HG02840 (cell line): ENCODE measurements at regions not wholly inside any gene's neighbourhood (a gene's known extent, or its start where the extent isn't known, plus 50 kb on each side); places are given as distances from the start of the nearest gene placed in this dataset.

Experiments
- ATAC-seq: cut with Tn5 transposase; IDR thresholded peaks from one replicate; pipeline ENCODE4 v1.9.1; 2021; ENCODE audit warnings: mild to moderate bottlenecking, moderate library complexity, moderate number of reproducible peaks; ENCODE audit not compliant: unreplicated experiment, low FRiP score

DNA sequence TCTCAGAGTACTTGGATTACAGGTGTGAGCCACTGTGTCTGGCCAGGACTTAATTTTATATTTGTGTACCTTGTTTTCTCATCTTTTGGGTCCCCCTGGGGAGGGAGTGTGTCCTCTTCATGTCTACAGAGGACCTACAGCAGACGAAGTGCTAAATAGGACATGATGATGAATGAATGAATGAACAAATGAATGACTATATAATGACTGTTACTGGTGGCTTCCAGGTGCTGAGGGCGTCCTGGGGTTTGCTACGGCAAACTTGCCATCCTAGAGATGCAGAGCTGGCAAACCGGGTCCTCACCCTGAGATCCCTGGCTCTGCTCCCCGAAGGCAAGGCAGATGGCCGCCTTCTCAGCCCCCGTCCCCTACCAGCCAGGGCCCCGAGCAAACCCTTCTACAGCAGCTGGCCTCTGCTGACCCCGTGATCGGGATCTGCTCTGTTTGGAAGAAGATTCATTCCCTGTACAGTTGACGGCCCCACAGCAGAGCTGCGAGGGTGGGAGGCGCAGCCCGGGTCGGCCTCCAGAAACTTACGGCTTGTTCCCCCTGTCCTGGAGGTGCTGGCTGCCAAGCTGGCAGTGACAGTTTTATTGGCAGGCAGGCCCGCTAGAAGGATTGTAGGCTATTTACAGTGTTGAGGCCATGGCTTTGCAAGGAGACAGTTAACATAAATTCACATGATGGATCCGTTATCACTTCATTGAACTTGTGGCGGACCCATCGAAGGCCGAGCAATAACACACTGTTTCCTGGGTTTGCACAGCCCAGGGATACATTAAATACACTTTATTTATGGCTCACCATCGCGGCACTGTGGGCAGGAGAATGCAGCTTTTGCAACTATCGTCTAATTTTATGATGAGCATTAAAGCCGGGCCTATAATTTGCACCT is 197.7 kb upstream of the GSE1 start:
- ATAC-seq, result no peak

DNA sequence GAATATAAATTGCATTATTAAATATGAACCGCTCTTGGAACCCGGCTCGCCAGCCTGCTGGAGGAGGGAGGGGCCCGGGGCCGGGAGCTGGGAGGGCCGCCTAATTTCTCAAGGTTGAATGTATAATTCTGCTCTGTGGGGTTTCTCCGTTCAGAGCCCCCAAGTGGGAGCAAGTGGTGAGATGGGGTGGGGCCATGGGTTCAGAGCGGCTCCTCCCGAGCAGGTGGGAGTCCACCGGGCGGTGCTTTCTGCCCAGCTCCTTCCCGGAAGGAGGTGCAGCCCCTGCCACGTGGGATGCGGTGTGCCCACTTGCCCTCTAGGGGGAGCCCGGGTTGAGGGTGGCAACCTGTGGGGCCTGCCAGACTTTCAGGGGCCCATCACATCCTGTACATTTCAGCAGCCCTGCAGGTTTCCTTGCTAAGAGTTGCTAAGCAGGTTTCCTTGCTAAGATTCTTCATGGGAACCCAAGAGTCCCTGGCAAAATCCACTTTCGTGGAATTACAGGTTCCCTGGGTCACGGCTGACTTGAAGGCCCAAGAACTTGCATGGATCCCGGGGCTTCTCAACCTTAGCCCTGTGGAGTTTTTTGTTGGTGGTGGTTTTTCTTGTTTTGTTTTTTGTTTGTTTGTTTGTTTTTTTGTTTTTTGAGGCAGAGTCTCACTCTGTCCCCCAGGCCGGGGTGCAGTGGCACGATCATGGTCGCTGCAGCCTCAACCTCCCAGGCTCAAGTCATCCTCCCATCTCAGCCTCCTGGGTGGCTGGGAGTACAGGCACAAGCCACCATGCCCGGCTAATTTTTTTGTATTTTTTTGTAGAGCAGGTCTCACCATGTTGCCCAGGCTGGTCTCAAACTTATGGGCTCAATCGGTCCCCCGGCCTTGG is 196.7 kb upstream of the GSE1 start:
- ATAC-seq, result no peak

DNA sequence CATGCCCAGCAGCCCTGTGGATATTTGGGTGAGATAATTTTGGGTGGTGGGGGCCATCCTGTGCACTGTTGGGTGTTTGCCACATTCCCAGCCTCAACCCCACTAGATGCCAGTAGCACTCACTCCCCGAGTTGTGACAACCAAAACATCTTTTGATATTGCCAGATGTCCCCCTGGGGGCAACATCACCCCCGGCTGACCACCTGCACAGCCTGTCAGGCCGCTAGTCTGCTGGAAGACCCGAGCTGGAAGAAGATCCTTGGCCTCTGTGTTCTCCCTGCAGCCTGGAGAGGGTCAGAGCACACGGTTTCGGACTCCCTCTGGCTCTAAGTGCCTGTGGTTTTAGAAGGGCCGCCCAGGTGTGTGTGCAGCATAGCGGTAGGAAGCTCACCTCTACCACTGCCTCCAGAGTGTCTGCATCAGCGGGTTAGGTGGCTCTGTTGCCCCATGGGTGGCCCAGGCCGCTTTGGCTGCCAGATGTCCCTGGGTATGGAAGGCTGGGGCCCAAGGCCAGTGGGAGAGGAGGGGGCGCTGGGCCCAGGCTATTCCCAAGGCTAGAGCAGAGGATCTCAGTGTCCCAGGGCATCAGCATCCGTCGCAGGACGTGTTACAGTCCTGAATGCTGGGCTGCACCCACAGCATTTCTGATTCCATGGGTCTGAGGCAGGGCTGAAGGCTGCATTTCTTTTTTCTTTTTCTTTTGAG is 195.8 kb upstream of the GSE1 start:
- no peak for ATAC-seq

DNA sequence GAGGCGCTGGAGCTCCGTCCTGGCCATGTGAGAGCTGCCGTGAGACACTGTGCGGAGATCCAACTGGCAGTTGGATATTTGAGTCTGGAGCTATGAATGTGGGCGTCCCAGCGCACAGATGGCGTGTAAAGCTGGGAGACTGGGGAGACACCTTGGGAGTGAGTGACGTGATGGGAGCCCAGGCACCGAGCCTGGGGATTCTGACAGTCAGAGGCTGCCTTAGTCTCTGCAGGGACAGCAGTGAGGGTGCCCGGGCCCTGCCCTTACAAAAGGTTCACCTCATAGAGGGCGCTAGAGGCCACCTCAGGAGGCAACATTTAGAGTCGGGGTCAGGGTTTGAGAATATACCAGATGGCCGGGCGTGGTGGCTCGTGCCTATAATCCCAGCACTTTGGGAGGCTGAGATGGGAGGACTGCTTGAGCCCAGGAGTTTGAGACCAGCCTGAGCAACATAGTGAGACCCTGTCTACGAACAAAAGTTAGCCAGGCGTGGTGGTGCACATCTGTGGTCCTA is 194.1 kb upstream of the GSE1 start:
- no peak for ATAC-seq

DNA sequence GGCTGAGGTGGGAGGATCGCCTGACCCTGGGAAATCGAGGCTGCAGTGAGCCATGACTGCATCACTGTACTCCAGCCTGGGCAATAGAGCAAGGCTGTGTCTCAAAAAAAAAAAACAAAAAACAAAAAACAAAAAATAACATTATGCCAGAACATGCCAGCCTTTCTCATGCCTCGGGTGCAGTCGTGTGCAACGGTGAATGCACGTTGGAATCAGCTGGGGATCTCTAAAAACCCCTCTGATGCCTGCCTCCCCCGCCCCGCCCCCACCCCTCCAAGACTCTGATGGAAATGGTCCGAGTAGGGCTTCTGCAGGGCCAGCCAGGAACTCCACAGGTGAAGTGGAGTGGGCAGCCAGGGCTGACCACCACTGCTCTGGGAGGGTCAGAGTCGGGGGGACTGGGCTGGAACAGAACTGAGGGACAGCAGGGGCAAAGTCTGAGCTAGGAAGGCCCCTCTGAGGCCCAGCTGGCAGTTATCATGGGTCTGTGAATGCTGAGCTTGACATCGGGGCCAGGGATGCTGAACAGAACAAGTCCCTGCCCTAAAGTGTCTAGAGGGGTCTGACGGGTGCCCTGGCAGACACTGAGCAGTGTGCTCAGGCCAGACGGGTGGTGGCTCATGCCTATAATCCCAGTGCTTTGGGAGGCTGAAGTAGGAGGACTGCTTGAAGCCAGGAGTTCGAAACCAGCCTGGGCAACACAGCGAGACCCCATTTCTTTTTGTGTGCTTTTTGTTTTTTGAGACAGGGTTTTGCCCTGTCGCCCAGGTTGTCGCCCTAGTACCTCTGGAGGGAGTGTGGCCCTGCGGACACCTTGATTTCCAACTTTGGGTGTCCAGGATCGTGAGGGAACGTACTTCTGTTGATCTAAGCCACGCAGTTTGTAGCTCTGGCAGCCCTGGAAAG is 193.4 kb upstream of the GSE1 start:
- no peak for ATAC-seq

DNA sequence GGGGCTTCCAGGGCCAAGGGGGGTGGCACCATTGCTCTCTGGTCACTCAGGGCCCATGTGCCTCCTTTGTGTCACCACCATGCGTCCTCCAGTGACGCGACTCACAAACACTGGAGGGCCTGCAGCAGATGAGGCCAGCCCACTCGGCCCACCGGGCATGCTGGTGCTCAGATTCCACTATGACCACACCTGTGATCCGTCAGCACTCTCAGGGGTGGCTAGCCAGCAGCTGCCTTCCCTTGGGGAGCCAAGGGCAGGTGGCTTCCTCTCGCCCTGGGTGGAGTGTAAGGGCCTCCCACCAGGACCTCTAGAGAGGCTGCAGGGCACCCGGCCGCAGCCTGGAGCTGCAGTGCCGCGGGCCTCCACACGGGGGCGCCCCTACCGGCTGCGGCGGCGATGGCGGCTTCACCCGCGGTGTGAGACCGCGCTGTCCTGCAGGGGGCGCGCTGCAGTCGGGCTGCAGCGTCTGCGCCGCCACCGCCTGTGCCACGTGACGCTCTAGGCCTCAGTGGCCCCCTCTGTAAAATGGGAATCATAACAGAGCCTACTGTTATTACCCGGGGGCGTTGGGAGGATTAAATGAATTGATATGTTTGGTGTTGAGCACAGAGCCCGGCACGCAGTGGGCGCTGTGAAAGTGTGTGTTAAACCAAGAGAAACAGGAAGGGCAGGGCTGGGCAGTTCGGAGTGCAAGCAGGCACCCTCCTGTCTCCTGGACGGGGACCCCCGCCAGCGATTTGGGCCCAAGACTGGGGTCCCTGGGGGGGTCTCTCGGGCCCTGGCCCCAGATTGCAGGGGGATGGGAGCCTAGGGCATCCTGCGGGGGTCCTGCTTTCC is 192.4 kb upstream of the GSE1 start:
- ATAC-seq, result no peak

DNA sequence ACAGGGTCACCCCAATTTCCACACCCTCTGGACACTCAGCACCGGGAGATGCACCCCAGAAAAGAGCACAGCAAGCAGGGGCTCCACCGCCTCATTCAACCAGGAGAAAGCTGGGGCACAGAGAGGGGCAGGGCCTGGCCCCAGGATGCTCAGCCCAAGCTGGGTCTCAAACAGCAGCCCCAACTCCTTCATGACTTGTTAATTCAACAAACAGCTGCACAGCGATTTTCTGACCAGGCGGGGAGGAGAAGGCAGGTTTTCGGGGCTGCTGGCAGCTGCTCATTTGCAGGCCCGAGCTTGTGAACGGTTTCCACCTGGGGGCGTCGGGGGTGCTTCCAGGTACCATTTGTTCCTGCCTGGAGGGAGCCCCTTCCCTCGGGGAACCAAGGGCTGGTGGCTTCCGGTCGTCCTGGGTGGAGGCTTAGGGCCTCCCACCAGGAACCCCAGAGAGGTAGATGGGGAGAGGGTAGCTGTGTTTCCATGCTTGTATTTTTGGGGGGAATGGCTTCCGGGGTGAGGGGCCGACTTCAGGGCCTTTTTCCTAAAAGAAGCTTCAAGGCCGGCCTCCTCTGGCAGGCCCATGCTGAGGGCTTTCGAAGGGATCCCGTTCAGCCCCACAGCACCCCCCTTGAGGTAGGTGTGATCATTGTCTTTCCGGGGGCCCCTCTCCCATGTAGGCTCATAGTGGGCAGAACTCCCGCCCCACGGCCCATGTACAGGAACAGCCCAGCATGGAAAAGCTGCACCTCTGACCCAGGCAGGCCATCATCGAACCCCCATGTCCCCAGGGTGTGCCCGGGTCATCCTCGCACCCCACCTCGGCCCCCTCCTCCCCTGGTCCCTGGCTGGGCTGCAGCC is 191.6 kb upstream of the GSE1 start:
- no peak for ATAC-seq

DNA sequence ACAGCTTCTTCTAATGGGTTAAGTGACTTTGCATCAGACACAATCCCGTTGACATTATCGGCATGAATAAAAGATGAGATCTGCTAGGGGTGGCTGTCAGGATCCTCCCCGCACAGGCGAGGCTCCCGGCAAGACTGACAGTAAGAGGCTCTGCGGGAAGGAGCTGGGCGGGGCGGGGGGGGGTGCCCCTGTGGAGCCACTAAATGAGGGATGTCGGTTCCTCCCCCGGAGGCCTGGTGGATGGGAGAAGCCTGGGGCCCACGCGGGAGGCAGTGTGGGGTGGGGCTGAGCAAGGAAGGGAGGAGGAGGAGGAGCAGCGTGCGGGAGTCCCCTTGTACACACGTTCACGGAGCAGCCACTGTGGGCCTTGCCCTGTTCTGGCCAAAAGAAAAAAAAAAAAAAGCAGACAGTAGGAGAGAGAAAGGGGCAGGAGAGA is 190.9 kb upstream of the GSE1 start:
- no peak for ATAC-seq

DNA sequence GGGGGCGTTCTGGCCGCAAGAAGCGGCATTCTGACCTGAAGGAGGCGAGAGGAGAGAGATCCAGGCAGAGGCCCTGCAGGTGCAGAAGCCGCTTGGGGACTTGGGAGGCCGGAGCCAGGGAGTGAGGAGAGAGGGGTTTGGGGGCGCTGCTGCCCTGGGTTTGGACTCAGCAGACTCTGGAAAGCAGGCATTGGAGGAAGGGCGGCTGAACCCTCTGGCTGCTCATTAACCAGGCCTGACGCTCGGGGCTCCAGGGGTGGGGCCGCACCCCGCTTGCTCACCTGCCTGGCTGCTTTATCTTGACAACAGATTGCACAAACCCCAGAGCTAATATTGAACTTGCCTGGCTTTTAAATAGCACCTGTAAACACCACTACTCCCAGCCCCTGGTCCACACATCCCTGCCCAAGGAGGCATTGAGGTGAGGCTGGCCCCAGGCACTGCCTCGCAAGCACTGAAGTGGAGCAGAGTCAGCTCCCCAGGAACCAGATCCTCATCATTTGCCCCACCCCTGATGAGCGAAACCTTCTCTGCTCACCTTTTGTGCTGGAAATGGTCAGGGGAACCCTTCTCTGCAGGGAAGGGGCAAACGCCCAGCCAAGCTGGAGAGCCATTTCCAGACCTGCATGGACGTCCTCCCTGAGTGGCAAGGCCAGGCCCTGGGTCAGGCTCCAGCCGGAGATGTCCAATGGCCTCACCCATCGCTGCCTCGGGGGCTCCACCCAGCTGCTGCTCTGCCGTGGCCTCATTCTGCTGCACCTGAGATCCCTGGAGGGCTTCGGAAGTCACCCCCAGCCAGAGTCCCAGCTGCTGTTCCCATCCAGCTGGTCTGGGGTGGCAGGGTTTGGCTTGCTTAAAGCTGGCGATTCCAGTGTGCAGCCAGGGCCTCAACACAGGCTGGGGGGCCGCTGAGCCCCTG is 190.2 kb upstream of the GSE1 start:
- ATAC-seq, result no peak

DNA sequence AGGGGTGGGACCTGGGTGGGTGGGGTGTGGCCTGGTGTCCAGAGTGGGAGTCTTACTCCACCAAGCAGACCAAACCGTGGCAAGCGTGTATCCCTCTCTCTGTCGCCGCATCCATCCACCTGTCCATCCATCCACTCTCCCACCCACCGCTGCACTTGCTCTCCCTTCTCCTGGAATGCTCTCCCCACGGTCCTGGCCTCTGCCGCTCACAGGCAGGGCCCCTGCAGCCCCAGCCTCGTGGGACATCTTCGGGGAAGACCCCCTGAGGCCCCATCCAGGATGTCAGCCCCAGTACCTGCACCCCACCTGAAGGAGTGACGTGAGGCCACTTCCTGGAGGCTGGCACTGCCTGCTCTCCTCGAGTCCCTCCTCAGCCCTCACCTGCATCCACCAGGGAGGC is 189.5 kb upstream of the GSE1 start:
- ATAC-seq, result no peak

DNA sequence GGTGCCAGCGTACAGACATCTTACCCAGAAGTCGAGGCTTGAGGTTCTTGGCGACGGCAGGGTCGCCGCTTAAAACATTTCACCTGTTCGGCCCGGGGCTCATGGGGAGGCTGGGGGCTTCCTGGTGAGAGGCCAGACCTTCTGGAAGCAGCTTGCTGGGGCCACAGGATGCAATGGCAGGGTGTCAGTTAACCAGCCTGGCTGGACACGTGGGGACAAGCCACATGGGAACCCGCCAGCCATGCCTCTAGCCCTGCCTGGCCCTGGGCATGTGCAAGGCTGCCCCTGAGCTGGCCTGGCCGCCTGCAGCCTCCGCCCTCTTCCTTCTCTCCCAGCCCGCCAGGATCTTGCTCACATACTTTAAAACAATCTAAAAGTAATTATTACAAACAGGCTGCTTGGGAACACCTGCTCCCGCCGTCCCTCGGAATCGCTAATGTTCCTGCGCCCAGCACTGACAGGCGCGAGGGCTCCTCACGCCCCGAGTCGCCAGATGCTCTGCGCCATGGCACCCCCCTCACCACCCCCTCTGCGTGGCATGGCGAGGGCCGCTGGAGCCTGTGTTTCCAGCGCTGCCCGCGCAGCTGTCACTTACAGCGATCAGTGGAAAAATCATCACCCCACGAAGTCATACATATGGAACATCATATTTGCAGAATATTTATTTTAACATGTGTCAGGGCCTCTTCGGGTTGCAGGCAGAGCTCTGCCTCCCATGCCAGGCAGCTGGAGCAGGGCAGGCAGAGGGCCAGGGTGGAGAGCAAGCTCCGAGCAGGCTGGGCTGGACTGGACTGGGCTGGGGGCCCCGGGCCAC is 188.7 kb upstream of the GSE1 start:
- no peak for ATAC-seq

DNA sequence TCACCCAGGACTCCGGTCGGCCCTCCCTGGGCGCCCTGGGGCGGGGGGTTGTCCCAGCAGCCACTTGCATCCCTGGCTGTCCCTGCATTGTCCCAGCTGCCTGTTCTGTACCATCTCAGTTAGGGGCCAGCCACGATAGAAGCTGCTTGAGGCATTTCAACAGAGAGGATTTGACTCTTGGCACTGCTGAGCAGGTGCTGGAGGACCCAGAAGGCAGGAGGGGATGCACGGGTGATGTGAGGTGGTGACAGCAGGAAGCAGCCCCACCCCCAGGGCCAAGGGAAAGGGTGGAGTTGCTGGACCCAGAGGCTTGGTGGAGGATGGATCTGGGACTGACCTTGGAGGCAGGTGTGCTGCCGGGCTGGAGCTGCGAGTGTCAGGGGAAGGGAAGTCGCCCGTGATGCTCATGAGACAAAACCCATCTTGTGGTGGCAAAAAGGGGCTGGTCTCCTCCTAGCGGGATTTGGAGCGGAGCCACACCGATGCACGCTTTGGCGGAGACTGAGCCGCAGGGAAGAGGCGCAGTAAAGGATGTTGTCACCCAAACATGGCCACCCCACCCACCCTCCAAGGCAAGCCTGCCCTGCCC is 188.0 kb upstream of the GSE1 start:
- no peak for ATAC-seq

DNA sequence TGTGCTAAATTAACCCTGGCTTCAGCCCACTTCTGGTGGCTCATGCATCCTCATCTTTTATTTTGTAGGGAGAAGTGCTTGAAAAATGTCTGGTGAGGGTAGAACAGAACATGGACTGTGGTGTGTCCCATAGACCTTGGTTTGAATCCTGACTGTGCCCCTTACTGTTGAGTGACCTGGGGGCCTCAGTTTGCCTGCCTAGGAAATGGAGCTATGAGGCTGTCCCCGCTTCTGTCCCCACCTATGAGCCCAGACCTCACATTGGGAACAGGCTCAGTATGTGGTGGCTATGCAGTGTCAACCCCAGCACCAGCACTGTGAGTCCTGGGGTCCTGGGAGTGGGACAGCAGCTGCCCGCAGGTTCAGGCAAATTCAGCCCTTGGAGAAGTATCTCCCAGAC is 186.3 kb upstream of the GSE1 start:
- ATAC-seq, result no peak

DNA sequence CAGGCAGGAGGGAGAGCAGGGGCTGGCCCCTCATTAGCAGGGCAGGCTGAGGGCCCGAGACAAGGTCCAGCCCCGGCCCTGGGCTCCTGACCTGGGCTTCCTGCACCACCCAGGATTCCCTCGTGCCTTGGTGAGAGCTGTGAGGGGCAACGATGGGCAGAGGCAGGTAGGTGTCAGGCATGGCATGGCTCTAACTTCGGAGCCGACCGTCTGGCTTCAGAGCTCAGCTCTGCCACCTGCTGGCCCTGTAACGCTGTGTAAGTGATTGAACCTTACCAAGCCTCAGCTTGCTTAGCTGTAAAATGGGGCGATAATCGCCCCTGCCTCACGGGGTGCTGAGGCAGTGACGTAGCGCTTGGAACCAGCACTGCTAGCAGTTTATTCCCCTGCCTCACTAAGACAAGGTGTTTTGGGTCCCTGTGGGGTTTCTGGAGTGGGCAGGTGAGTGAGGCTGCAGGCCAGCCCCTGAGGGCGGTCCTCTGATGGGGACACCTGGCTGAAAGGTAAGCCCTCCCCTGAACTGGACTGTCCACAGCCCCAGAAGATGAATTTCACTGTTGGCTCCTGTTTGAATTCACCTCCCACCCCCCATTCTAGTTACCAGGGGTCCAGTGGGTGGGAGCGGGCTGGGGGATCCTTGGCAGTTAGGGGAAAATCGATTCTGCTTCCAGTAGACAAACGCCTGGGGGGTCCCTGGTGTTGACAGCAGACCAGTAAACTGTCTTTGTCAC is 184.8 kb upstream of the GSE1 start:
- no peak for ATAC-seq
